ENCODE measurements at regions not wholly inside any gene's neighbourhood (a gene's known extent, or its start where the extent isn't known, plus 50 kb on each side); places are given as distances from the start of the nearest gene placed in this dataset.

GRCh38 chr6:65816991-65817390, 110.0 kb upstream of the EYS start:
- Histone ChIP-seq H3K4me1 (ENCODE audit: insufficient read depth, low read length, poor library complexity, severe bottlenecking) (no peaks in the 10 kb centered on the region), H3K27ac (ENCODE audit: low read depth, low read length, poor library complexity, severe bottlenecking) (no peak overlapping the region), H3K9me3 (ENCODE audit: low read depth, low read length, poor library complexity, severe bottlenecking) (no peaks in the 10 kb centered on the region), H3K27me3 (replicated peaks; ENCODE audit: insufficient read depth, low read depth, low read length, poor library complexity) (no peaks in the 10 kb centered on the region), H3K4me3 (ENCODE audit: low read depth, low read length, poor library complexity, severe bottlenecking) (no peak overlapping the region), H3K36me3 (ENCODE audit: insufficient read depth, low read length, poor library complexity, severe bottlenecking) (no peaks in the 10 kb centered on the region)
- DNase-seq (ENCODE audit: low spot score): no peak
- TF ChIP-seq EZH2 (IDR thresholded peaks at IDR 0.05; ENCODE audit: borderline replicate concordance, low read depth, low read length, poor library complexity, severe bottlenecking): no peak
- TF ChIP-seq CTCF (conservative IDR thresholded peaks at IDR 0.05; ENCODE audit: low read depth, low read length): no peak
- ChIA-PET POLR2A (ENCODE audit: low non-redundant PET) (no interaction called here), CTCF (no interaction called here)
- intact Hi-C loops (cut with micrococcal nuclease; ENCODE audit: unreplicated experiment): no loop called here
- BruUV-seq (replicated peaks): no TSS peak

GRCh38 chr6:65814071-65814470, 107.0 kb upstream of the EYS start:
- Histone ChIP-seq H3K27ac (ENCODE audit: low read depth, low read length, poor library complexity, severe bottlenecking) (no peak overlapping the region), H3K36me3 (ENCODE audit: insufficient read depth, low read length, poor library complexity, severe bottlenecking) (no peaks in the 10 kb centered on the region), H3K9me3 (ENCODE audit: low read depth, low read length, poor library complexity, severe bottlenecking) (no peaks in the 10 kb centered on the region), H3K4me3 (ENCODE audit: low read depth, low read length, poor library complexity, severe bottlenecking) (no peak overlapping the region), H3K27me3 (replicated peaks; ENCODE audit: insufficient read depth, low read depth, low read length, poor library complexity) (no peaks in the 10 kb centered on the region), H3K4me1 (ENCODE audit: insufficient read depth, low read length, poor library complexity, severe bottlenecking) (no peaks in the 10 kb centered on the region)
- TF ChIP-seq CTCF (conservative IDR thresholded peaks at IDR 0.05; ENCODE audit: low read depth, low read length) (no peak), EZH2 (IDR thresholded peaks at IDR 0.05; ENCODE audit: borderline replicate concordance, low read depth, low read length, poor library complexity, severe bottlenecking) (no peak)
- ChIA-PET CTCF (no interaction called here), POLR2A (ENCODE audit: low non-redundant PET) (no interaction called here)
- no TSS peak for BruUV-seq (replicated peaks)
- intact Hi-C loops (cut with micrococcal nuclease; ENCODE audit: unreplicated experiment): no loop called here
- no peak for DNase-seq (ENCODE audit: low spot score)

GRCh38 chr6:65803186-65803585, 96.2 kb upstream of the EYS start:
- no peaks in the 10 kb centered on the region for H3K4me1 ChIP-seq (ENCODE audit: insufficient read depth, low read length, poor library complexity, severe bottlenecking)
- ChIA-PET CTCF (no interaction called here), POLR2A (ENCODE audit: low non-redundant PET) (no interaction called here)
- no peaks in the 10 kb centered on the region for H3K36me3 ChIP-seq (ENCODE audit: insufficient read depth, low read length, poor library complexity, severe bottlenecking)
- no peak for TF ChIP-seq CTCF (conservative IDR thresholded peaks at IDR 0.05; ENCODE audit: low read depth, low read length)
- TF ChIP-seq EZH2 (IDR thresholded peaks at IDR 0.05; ENCODE audit: borderline replicate concordance, low read depth, low read length, poor library complexity, severe bottlenecking): no peak
- H3K27me3 ChIP-seq (replicated peaks; ENCODE audit: insufficient read depth, low read depth, low read length, poor library complexity): no peaks in the 10 kb centered on the region
- DNase-seq (ENCODE audit: low spot score): no peak
- BruUV-seq (replicated peaks): no TSS peak
- intact Hi-C loops (cut with micrococcal nuclease; ENCODE audit: unreplicated experiment): no loop called here
- H3K4me3 ChIP-seq (ENCODE audit: low read depth, low read length, poor library complexity, severe bottlenecking): no peak overlapping the region
- no peaks in the 10 kb centered on the region for H3K9me3 ChIP-seq (ENCODE audit: low read depth, low read length, poor library complexity, severe bottlenecking)
- H3K27ac ChIP-seq (ENCODE audit: low read depth, low read length, poor library complexity, severe bottlenecking): no peak overlapping the region

Measured in A673 (cell line).